GM18873 (cell line): ENCODE measurements at regions not wholly inside any gene's neighbourhood (a gene's known extent, or its start where the extent isn't known, plus 50 kb on each side); places are given as distances from the start of the nearest gene placed in this dataset.

Experiments used
- ATAC-seq: cut with Tn5 transposase; IDR thresholded peaks from one replicate; pipeline ENCODE4 v1.9.1; 2021; ENCODE audit warnings: mild to moderate bottlenecking, moderate library complexity, moderate number of reproducible peaks; ENCODE audit not compliant: unreplicated experiment, low FRiP score

- ATAC-seq = no peak
Observed at GRCh38 chr4:106473515-106473914, 104.9 kb upstream of the GIMD1 start.

DNA sequence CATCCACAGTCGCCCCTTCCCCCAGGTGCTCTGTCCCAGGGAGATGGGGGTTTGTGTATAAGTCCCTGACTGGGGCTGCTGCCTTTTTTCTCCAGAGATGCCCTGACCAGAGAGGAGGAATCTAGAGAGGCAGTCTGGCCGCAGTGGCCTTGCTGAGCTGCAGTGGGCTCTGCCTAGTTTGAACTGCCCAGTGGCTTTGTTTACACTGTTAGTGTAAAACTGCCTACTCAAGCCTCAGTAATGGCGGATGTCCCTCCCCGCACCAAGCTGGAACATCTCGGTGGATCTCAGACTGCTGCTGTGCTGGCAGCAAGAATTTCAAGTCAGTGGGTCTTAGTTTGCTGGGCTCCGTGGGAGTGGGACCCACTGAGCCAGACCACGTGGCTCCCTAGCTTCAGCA lies 102.6 kb upstream of the GIMD1 start:
- no peak for ATAC-seq

GRCh38 chr4:106463622-106464021 lies 95.0 kb upstream of the GIMD1 start:
- ATAC-seq = no peak

DNA sequence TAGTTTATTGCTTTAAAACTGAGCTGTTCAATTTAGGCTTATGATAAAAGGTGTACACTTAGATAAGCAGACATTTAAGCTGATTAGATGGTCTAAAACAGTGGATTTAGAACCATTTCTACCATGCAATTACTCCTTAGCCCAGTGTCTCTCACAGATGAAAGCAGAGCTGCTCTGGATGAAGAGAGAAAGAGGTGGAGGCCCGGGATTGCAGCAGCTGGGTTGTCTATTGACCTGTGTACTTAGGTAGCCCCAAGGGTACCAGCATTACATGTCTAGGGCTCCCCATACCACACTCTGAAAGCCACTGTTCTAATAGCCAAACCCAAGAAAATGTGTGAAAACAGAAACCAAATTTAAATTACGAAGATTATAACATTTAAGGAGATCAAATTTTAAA lies 86.0 kb upstream of the GIMD1 start:
- no peak for ATAC-seq

DNA sequence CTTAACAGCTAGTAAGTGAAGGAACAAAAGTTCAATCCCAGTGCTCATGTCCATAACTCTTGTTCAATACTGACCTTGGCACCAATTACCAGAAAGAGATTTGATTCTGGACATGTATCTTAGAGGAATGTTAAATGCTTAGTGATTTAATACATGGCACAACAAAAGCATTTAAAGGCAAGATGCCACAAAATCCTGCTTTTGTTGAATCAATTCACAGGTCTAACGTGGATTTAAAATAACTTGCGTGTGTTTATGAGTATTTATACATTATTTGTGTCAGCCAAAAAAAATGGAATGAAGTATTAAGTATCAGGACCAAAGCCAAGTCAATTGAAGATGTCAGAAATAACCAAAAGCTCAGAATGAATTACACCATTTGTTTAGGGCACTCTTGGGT lies 85.4 kb upstream of the GIMD1 start:
- no peak for ATAC-seq

- ATAC-seq = no peak
Observed at GRCh38 chr4:106451091-106451490, 82.5 kb upstream of the GIMD1 start.

DNA sequence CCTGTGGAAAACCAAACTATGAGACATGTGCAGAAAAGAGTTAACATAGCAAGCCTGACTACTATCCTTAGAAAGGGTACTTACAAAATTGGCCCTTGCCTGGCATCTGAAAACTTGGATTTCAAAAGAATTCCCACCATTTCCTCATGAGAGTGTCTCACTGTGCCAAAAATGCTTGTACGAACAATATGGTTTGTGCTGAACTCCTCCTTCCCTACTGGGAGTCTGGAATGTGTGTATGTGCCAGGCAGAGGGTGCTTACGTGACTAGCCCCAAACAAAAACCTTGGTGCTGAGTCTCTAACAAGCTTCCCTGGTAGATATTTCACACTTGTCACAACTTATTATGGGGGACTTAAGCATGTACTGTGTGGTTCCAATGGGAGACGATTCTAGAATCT lies 81.7 kb upstream of the GIMD1 start:
- no peak for ATAC-seq

- ATAC-seq = no peak
Observed at GRCh38 chr4:106444557-106444956, 76.0 kb upstream of the GIMD1 start.

DNA sequence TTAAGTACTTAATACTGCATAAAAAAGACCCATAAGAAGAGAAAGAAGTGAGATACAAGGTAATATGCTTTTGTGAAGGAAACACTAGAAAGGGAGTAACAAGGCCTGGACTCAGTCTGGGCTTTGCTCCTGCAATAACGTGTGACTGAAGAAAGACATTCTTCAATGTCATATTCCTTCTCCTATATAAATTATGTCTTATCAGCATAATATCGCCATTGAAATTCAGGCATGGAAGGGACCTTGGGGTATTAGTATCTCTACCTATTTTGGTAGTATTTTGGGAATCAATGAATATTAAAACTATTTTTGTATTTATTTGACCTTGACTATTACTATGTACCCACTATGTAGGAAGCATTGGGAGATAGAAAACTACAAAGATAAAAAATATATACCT lies 62.2 kb upstream of the GIMD1 start:
- no peak for ATAC-seq

DNA sequence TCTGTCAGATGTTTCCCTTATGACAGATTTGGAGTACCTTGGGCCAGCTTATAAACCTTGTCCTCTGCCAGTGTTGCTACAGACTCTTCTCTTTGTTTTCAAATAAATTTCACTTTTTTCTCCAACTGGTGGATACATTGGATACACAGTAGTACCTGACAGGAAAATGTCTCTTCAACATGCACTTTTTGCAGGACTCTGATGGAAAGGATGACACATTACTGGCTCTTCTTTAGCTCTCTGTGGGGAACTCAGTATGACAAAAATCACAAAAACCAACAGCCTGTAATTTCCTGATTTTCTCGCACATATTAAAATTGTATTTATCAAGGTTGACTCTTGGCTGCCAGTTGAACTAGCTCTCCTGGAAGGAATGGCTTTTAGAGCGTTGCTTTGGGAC lies 61.3 kb upstream of the GIMD1 start:
- no peak for ATAC-seq

DNA sequence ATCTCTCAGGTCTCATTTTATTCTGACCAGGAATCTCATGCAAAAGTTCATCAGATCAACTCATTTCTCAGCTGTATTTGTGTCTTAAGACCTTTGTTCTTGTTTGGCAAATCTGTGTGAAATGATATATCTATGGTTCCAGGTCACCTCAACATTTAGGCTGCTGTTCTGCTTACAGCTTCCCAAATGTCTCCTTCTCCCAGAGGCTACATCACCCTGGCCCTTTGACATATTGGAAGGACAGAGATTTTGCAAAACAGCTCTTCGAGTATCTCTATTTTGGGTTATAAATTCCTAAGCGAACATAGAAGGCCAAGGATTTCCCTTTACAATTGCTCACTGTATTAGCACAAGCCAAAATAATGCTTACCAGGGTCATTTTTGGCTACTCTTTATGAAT lies 57.5 kb upstream of the GIMD1 start:
- ATAC-seq = no peak

- ATAC-seq = no peak
Observed at GRCh38 chr4:106425576-106425975, 57.0 kb upstream of the GIMD1 start.

DNA sequence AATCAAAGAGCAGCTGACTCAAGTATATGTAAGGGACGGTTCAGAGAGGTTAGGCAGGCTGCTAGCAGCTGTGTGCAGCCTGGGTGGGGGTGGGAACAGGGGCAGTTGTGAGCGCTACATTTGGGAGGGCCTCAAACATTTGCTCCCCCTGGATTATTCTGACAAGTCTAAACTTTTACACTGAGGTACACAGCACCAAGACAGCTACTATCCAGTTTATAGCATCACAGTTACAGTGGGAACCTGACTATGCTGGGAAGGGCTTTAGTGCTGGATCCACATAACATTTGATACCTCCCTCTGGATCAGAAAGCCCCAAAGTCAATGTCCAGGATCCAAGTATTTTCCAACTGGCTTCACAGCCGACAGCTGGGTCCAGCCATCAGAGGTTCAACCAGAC lies 55.8 kb upstream of the GIMD1 start:
- no peak for ATAC-seq

- no peak for ATAC-seq
Observed at GRCh38 chr4:106423791-106424190, 55.2 kb upstream of the GIMD1 start.

GRCh38 chr4:106422766-106423165 lies 54.2 kb upstream of the GIMD1 start:
- no peak for ATAC-seq

GRCh38 chr4:106421441-106422296 lies 53.1 kb upstream of the GIMD1 start:
- no peak for ATAC-seq

- no peak for ATAC-seq
Observed at GRCh38 chr4:106418444-106418843, 49.9 kb upstream of the GIMD1 start.
